IMR-90 (cell line): ENCODE measurements at regions not wholly inside any gene's neighbourhood (a gene's known extent, or its start where the extent isn't known, plus 50 kb on each side); places are given as distances from the start of the nearest gene placed in this dataset.

Experiments
- ATAC-seq: fragments of 200-7000 bp; cut with Tn5 transposase; 2 replicates; pipeline ENCODE4 v1.9.1; 2020; ENCODE audit warnings: low read depth, mild to moderate bottlenecking, moderate library complexity
- BruUV-seq: library from RNA; stranded (reverse); fragments of 400-500 nt; replicated peaks from 2 replicates; lab custom pipeline; 2021; lab: Mats Ljungman, UMichigan
- CTCF ChIA-PET: fragments of 300-600 bp; formaldehyde crosslinking; extraction: SDS; loops from one replicate; lab custom pipeline; 2021; ENCODE audit warnings: antibody characterized with exemption; lab: Yijun Ruan, JAX
- POLR2A ChIA-PET: fragments of 300-600 bp; sonication (Branson Sonifier 250); formaldehyde crosslinking; loops from one replicate; lab custom pipeline; 2022; ENCODE audit warnings: antibody characterized with exemption; ENCODE audit not compliant: unreplicated experiment; lab: Charles Lee
- DNase-seq: peaks from one replicate; pipeline ENCODE4 v3.0.0; 2013
- H2AFZ ChIP-seq: replicated peaks from 2 replicates; pipeline ENCODE3; 2013; ENCODE audit warnings: low read length, mild to moderate bottlenecking; ENCODE audit not compliant: poor library complexity
- H2AK5ac ChIP-seq: 2 replicates; pipeline ENCODE4 v1.6.1; 2013; ENCODE audit warnings: low read depth, low read length, inconsistent platforms
- H2AK9ac ChIP-seq: replicated peaks from 2 replicates; pipeline ENCODE3; 2013; ENCODE audit warnings: mild to moderate bottlenecking, low read depth, low read length, moderate library complexity; ENCODE audit not compliant: poor library complexity
- H2BK120ac ChIP-seq: 2 replicates; pipeline ENCODE4 v1.6.1; 2013; ENCODE audit warnings: low read depth, low read length, inconsistent platforms
- H2BK15ac ChIP-seq: 3 replicates; pipeline ENCODE4 v1.6.1; 2013; ENCODE audit warnings: low read depth, low read length, inconsistent platforms
- H2BK20ac ChIP-seq: 2 replicates; pipeline ENCODE4 v1.6.1; 2013; ENCODE audit warnings: low read depth, mild to moderate bottlenecking, inconsistent platforms, low read length, moderate library complexity
- H2BK5ac ChIP-seq: 2 replicates; pipeline ENCODE4 v1.6.1; 2013; ENCODE audit warnings: mild to moderate bottlenecking, low read depth, low read length, inconsistent platforms; ENCODE audit not compliant: poor library complexity, severe bottlenecking
- H3K14ac ChIP-seq: replicated peaks from 2 replicates; pipeline ENCODE4 v1.6.1; 2013; ENCODE audit warnings: low read depth, low read length, inconsistent platforms
- H3K18ac ChIP-seq: 2 replicates; pipeline ENCODE4 v1.6.1; 2013; ENCODE audit warnings: low read depth, low read length, control low read depth
- H3K23ac ChIP-seq: 2 replicates; pipeline ENCODE4 v1.6.1; 2013; ENCODE audit warnings: low read depth, low read length, inconsistent platforms
- H3K27ac ChIP-seq: 2 replicates; pipeline ENCODE4 v1.5.1; 2013; ENCODE audit warnings: mild to moderate bottlenecking, control low read depth, low read length; ENCODE audit not compliant: insufficient read depth
- H3K27me3 ChIP-seq: 2 replicates; pipeline ENCODE4 v1.6.1; 2013; ENCODE audit warnings: low read length; ENCODE audit not compliant: control insufficient read depth, insufficient read depth
- H3K36me3 ChIP-seq: 2 replicates; pipeline ENCODE4 v1.6.1; 2013; ENCODE audit warnings: low read length, mixed read lengths; ENCODE audit not compliant: control insufficient read depth, insufficient read depth
- H3K4ac ChIP-seq: 2 replicates; pipeline ENCODE4 v1.6.1; 2013; ENCODE audit warnings: low read depth, low read length, inconsistent platforms
- H3K4me1 ChIP-seq: 2 replicates; pipeline ENCODE4 v1.6.1; 2013; ENCODE audit warnings: low read length, mixed read lengths; ENCODE audit not compliant: control insufficient read depth, insufficient read depth
- H3K4me2 ChIP-seq: 2 replicates; pipeline ENCODE4 v1.6.1; 2013; ENCODE audit warnings: low read depth, mild to moderate bottlenecking, control low read depth, low read length, moderate library complexity
- H3K4me3 ChIP-seq: 2 replicates; pipeline ENCODE4 v1.5.1; 2013; ENCODE audit warnings: low read depth, mild to moderate bottlenecking, control low read depth, low read length, moderate library complexity; ENCODE audit not compliant: insufficient read depth
- H3K56ac ChIP-seq: 2 replicates; pipeline ENCODE4 v1.6.1; 2013; ENCODE audit warnings: low read length, inconsistent platforms; ENCODE audit not compliant: insufficient read depth; ENCODE audit errors: extremely low read depth
- H3K79me1 ChIP-seq, 2 experiments: 2 replicates each; pipeline ENCODE4 v1.6.1; 2013; ENCODE audit warnings: low read length in 2 of 2, inconsistent platforms in 1 of 2, low read depth in 1 of 2
- H3K9ac ChIP-seq: 2 replicates; pipeline ENCODE4 v1.6.1; 2013; ENCODE audit warnings: low read depth, low read length, control low read depth
- H3K9me1 ChIP-seq: 2 replicates; pipeline ENCODE4 v1.6.1; 2013; ENCODE audit warnings: low read length, inconsistent platforms; ENCODE audit not compliant: insufficient read depth
- H3K9me3 ChIP-seq: 2 replicates; pipeline ENCODE4 v1.6.1; 2013; ENCODE audit warnings: low read length; ENCODE audit not compliant: control insufficient read depth, insufficient read depth
- H4K20me1 ChIP-seq: 2 replicates; pipeline ENCODE4 v1.6.1; 2013; ENCODE audit warnings: low read length, inconsistent platforms; ENCODE audit not compliant: insufficient read depth
- H4K5ac ChIP-seq: 2 replicates; pipeline ENCODE4 v1.6.1; 2013; ENCODE audit warnings: mild to moderate bottlenecking, low read depth, low read length, control low read depth
- H4K8ac ChIP-seq, 2 experiments: 2 replicates each; pipeline ENCODE4 v1.6.1; 2013; ENCODE audit warnings: low read depth in 2 of 2, low read length in 2 of 2, control low read depth in 1 of 2, inconsistent platforms in 1 of 2
- H4K91ac ChIP-seq: 2 replicates; pipeline ENCODE4 v1.6.1; 2013; ENCODE audit warnings: low read depth, low read length, inconsistent platforms; ENCODE audit not compliant: insufficient read depth
- CHD1 ChIP-seq: IDR thresholded peaks from 2 replicates; pipeline ENCODE4 v1.6.1; 2012; ENCODE audit warnings: low read depth, low read length, improper control_type of control experiment
- ELK1 ChIP-seq: fragments of 150-350 bp; IDR thresholded peaks from 2 replicates; pipeline ENCODE4 v1.6.1; 2016; ENCODE audit warnings: low read depth, mild to moderate bottlenecking, low read length, moderate library complexity, borderline replicate concordance
- FOS ChIP-seq: fragments of 150-350 bp; IDR thresholded peaks from 2 replicates; pipeline ENCODE4 v1.6.1; 2016; ENCODE audit warnings: low read depth, low read length
- MAFK ChIP-seq: IDR thresholded peaks from 2 replicates; pipeline ENCODE4 v1.6.1; 2012; ENCODE audit warnings: low read depth, low read length, improper control_type of control experiment
- POLR2A ChIP-seq: IDR thresholded peaks from 2 replicates; pipeline ENCODE4 v1.6.1; 2012; ENCODE audit warnings: mild to moderate bottlenecking, low read depth, low read length
- SMC3 ChIP-seq: fragments of 150-350 bp; IDR thresholded peaks from 2 replicates; pipeline ENCODE4 v1.6.1; 2016; ENCODE audit warnings: low read depth, mild to moderate bottlenecking, antibody characterized with exemption, low read length, moderate library complexity
- USF2 ChIP-seq: fragments of 150-350 bp; IDR thresholded peaks from 2 replicates; pipeline ENCODE4 v1.6.1; 2017; ENCODE audit warnings: mild to moderate bottlenecking, antibody characterized with exemption, low read length, low read depth
- WGBS, 2 experiments: methylation state at CpG; one replicate each; pipeline versions ENCODE4 v1.1.5 to v1.1.7; 2013; ENCODE audit warnings: missing lambda C conversion rate in 2 of 2; ENCODE audit not compliant: insufficient read length in 1 of 2; ENCODE audit errors: extremely low coverage in 2 of 2; 5-methylcytosine and 5-hydroxymethylcytosine counted together
- dilution Hi-C: fragments of 300-500 bp; cut with HindIII; formaldehyde crosslinking; loops from one replicate; pipeline ENCODE4 v1.14.3; 2018; ENCODE audit warnings: low sequenced_read_pairs; ENCODE audit not compliant: unreplicated experiment
- in situ Hi-C: fragments of 300-500 bp; cut with MboI; formaldehyde crosslinking; loops from 3 replicates; pipeline ENCODE4 v1.14.3; 2019; ENCODE audit warnings: low sequenced_read_pairs, inconsistent platforms, mixed read lengths
- intact Hi-C: fragments of 100-400 bp; cut with micrococcal nuclease; formaldehyde crosslinking; loops from 2 replicates; pipeline ENCODE4 v1.10.0; 2022

GRCh38 chr6:102458990-102459389 is 1065.5 kb downstream of the GRIK2 start:
- Histone ChIP-seq H2AK5ac (no peak overlapping the region), H3K9ac (no peak overlapping the region), H3K27ac (no peak overlapping the region), H3K4me2 (no peak overlapping the region), H2BK120ac (no peak overlapping the region), H2AK9ac (no peak overlapping the region), H4K20me1 (no peaks in the 10 kb centered on the region), H3K56ac (no peak overlapping the region), H2BK5ac (no peak overlapping the region), H2AFZ (no peak overlapping the region), H3K4me1 (no peaks in the 10 kb centered on the region), H3K79me1 (no peaks in the 10 kb centered on the region), H4K5ac (no peak overlapping the region), H3K36me3 (no peaks in the 10 kb centered on the region), H3K27me3 (no peaks in the 10 kb centered on the region), H3K4ac (no peak overlapping the region), H3K14ac (no peak overlapping the region), H3K9me1 (no peaks in the 10 kb centered on the region), H4K8ac (no peak overlapping the region), H3K23ac (no peak overlapping the region), H3K9me3 (peaks cover 11% of the 10 kb centered on the region), H2BK20ac (no peak overlapping the region), H4K91ac (no peak overlapping the region), H2BK15ac (no peak overlapping the region), H3K18ac (no peak overlapping the region), H3K4me3 (no peak overlapping the region)
- no peak for ATAC-seq
- intact Hi-C loops (no loop called here), dilution Hi-C loops (no loop called here), in situ Hi-C loops (no loop called here)
- no peak for DNase-seq
- CTCF ChIA-PET, result no interaction called here
- no CpG with 5 or more reads among the region's 4 CpGs for WGBS, 2 experiments
- POLR2A ChIA-PET, result no interaction called here
- BruUV-seq, result no TSS peak
- TF ChIP-seq POLR2A (no peak), FOS (no peak), CHD1 (no peak), MAFK (no peak), USF2 (no peak), ELK1 (no peak), SMC3 (no peak)
